Stomach (tissue), 8 donors: ENCODE measurements at regions not wholly inside any gene's neighbourhood (a gene's known extent, or its start where the extent isn't known, plus 50 kb on each side); places are given as distances from the start of the nearest gene placed in this dataset.

Experiments
- DNase-seq, 2 donors: peaks; one replicate each; pipeline versions ENCODE4 v3.0.0 to v3.0.0-alpha.2; 2013 to 2019
- H3K27ac ChIP-seq, 5 donors: fragments of 200-600 bp in 4 of 5; sonication (generic) in 4 of 5; one replicate each; pipeline ENCODE4 v1.5.1; 2013 to 2019; ENCODE audit warnings: mild to moderate bottlenecking in 1 of 5, moderate library complexity in 1 of 5
- H3K27me3 ChIP-seq, 3 donors: fragments of 200-600 bp; sonication (generic); one replicate each; pipeline ENCODE4 v1.5.1; 2017 to 2019; ENCODE audit warnings: mixed run types in 1 of 3
- H3K36me3 ChIP-seq, 4 donors: fragments of 200-600 bp; sonication (generic); 1 replicate in 3 of 4; 2 replicates in 1 of 4; pipeline ENCODE4 v1.5.1; 2016 to 2019
- H3K4me1 ChIP-seq, 4 donors: fragments of 200-600 bp; sonication (generic); one replicate each; pipeline ENCODE4 v1.5.1; 2016 to 2019
- H3K4me3 ChIP-seq, 4 donors: fragments of 200-600 bp; sonication (generic) in 3 of 4; one replicate each; pipeline ENCODE4 v1.5.1; 2016 to 2019; ENCODE audit warnings: mild to moderate bottlenecking in 1 of 4
- H3K9me3 ChIP-seq, 4 donors: fragments of 200-600 bp; sonication (generic); one replicate each; pipeline ENCODE4 v1.5.1; 2016 to 2019
- EP300 ChIP-seq: sonication (generic); formaldehyde crosslinking; IDR thresholded peaks from one replicate; pipeline ENCODE4 v1.6.1; 2017; ENCODE audit warnings: antibody characterized with exemption
- POLR2A ChIP-seq, 4 donors: fragments of 450-650 bp; IDR thresholded peaks; one replicate each; pipeline ENCODE4 v1.6.1; 2016; ENCODE audit warnings: antibody characterized with exemption in 4 of 4, control low read depth in 2 of 4, mild to moderate bottlenecking in 1 of 4, moderate library complexity in 1 of 4
- POLR2AphosphoS5 ChIP-seq, 3 donors: sonication (generic); formaldehyde crosslinking; IDR thresholded peaks; one replicate each; pipeline ENCODE4 v1.6.1; 2016; ENCODE audit warnings: antibody characterized with exemption in 3 of 3
- WGBS, 5 donors: extraction: QIAGEN DNeasy Blood & Tissue Kit in 3 of 5; methylation state at CpG; one replicate each; pipeline versions ENCODE4 v1.1.5 to v1.1.7; 2013 to 2018; 5-methylcytosine and 5-hydroxymethylcytosine counted together
- intact Hi-C: fragments of 100-400 bp; cut with DNase I; formaldehyde crosslinking; loops from one replicate; pipeline ENCODE4 v1.15.1; 2023; ENCODE audit warnings: low total_unique reads
- TF ChIP-seq, protein P1 (sequence below), 7 experiments: fragments of 450-650 bp in 4 of 7; fragments of 200-600 bp in 3 of 7; sonication (generic) in 3 of 7; IDR thresholded peaks; one replicate each; pipeline ENCODE4 v1.5.1; 2016 to 2019; ENCODE audit warnings: antibody characterized with exemption in 7 of 7, control low read depth in 2 of 7, mild to moderate bottlenecking in 1 of 7
- donor health status: healthy with polysubstance abuse.
- donor health status: Bipolar disorder and iron deficiency.
- donor health status: healthy.

DNA sequence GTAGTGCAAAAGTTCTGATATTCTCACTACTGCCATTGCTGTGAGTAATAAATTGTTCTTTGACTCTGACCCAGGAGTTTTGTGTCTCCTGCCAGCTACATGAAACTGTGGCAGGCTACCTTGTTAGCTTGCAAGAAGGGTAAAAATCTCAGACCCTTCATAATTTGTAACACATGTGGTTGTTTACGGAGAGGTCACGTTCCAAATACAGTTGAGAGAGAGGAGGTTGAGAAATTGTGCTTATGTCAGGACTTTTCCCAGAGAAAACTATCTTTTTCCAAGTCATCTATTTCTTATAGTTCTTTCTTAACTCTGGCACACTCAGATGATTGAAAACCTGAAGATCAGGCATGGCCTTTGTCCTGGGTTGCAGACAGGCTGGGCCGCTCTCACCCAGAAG, 114.4 kb upstream of the SVIL start:
- TF ChIP-seq POLR2AphosphoS5 (IDR thresholded peaks at IDR 0.05): no peak
- TF ChIP-seq, protein P1, sequence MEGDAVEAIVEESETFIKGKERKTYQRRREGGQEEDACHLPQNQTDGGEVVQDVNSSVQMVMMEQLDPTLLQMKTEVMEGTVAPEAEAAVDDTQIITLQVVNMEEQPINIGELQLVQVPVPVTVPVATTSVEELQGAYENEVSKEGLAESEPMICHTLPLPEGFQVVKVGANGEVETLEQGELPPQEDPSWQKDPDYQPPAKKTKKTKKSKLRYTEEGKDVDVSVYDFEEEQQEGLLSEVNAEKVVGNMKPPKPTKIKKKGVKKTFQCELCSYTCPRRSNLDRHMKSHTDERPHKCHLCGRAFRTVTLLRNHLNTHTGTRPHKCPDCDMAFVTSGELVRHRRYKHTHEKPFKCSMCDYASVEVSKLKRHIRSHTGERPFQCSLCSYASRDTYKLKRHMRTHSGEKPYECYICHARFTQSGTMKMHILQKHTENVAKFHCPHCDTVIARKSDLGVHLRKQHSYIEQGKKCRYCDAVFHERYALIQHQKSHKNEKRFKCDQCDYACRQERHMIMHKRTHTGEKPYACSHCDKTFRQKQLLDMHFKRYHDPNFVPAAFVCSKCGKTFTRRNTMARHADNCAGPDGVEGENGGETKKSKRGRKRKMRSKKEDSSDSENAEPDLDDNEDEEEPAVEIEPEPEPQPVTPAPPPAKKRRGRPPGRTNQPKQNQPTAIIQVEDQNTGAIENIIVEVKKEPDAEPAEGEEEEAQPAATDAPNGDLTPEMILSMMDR (IDR thresholded peaks at IDR 0.05): no peak
- TF ChIP-seq EP300: no peak
- no peak for TF ChIP-seq POLR2A (IDR thresholded peaks at IDR 0.05)
- Histone ChIP-seq H3K36me3 (no peaks in the 10 kb centered on the region), H3K4me3 (no peak overlapping the region), H3K9me3 (no peaks in the 10 kb centered on the region), H3K27me3 (no peaks in the 10 kb centered on the region), H3K4me1 (peaks cover 0 to 3% (median 0%) of the 10 kb centered on the region in 4 donors), H3K27ac (peak overlapping the region in 1 of 5 donors; percentile 15)
- WGBS, 5 donors: 80 to 93% (median 92%) methylated on average over 3 of the region's 3 CpGs
- intact Hi-C loops: no loop called here
- no peak for DNase-seq

DNA sequence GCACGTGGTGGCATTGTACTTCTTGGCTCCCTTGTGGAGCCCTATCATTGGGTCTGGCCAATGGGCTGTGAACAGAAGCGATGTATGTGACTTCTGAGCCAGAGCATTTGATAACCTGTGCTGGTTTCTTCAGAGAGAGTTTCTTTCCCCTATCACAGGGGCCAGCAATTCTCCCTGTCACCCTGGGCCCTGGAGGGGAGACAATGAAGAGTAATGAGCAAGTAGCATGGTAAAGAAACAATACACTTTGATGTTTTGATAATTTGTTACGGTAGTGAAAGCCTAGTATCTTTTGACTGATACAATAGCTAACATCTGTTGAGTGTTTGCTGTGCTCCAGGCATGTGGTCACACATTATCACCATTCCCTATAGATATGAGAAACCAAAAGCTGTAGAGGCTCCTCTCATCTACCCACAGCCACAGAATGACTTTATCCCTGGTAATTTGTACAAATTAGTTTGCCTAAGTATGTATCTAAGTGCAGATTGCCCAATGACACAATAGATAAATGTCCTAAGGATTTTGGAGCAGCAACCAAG, 113.4 kb upstream of the SVIL start:
- DNase-seq: no peak
- WGBS, 5 donors: 46 to 72% (median 67%) methylated on average over 3 of the region's 3 CpGs
- H3K4me3 ChIP-seq: no peak overlapping the region
- TF ChIP-seq POLR2AphosphoS5 (IDR thresholded peaks at IDR 0.05): no peak
- TF ChIP-seq, protein P1 (IDR thresholded peaks at IDR 0.05): no peak
- no peaks in the 10 kb centered on the region for H3K36me3 ChIP-seq
- no peak overlapping the region for H3K27ac ChIP-seq
- no peaks in the 10 kb centered on the region for H3K27me3 ChIP-seq
- intact Hi-C loops: no loop called here
- no peaks in the 10 kb centered on the region for H3K9me3 ChIP-seq
- H3K4me1 ChIP-seq: peaks cover 0 to 3% (median 0%) of the 10 kb centered on the region in 4 donors

DNA sequence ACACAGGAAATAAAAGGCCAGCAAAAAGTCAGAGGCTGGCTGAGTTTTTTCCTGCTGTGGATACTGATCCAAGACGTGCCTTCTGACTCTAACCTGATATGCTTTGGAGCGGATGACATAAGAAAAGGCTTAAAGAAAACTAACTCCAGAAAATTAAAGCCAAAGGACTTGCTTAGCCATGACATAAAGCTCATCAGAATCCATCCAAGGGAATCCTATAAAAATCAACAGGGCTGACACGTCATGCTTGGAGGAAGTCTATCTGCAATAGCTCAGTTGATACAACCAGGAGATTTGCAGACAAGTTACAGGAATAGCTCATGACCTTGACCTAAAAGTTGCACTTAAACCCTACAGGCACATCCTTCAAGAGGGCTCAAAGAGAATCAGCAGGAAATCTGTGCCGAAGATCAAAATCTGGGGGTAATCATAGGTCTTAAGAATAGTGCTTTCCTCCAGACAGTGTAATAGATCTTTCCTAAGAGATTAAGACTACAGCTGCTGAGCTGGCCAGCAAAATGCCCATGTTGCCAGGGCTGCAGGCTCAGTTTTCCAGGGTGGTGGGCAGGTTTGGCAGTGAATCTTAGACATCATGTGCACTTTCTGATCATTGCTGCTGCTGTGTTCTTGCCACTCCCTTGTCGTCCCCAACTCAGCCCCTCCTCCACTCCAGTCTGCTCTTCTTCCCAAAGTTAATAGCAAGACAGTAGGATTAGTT, 111.5 kb upstream of the SVIL start:
- Histone ChIP-seq H3K27me3 (no peaks in the 10 kb centered on the region), H3K4me1 (peaks cover 0 to 3% (median under 1%) of the 10 kb centered on the region in 4 donors), H3K27ac (peak overlapping the region in 2 of 5 donors; percentile 60 to 62), H3K4me3 (no peak overlapping the region), H3K36me3 (no peaks in the 10 kb centered on the region), H3K9me3 (no peaks in the 10 kb centered on the region)
- WGBS, 5 donors: 38 to 66% (median 57%) methylated on average over 5 of the region's 5 CpGs
- TF ChIP-seq, protein P1 (IDR thresholded peaks at IDR 0.05): no peak
- TF ChIP-seq POLR2A (IDR thresholded peaks at IDR 0.05) (no peak), POLR2AphosphoS5 (IDR thresholded peaks at IDR 0.05) (peak in 1 of 3 donors; percentile 15), EP300 (no peak)
- intact Hi-C loops: no loop called here
- DNase-seq: no peak

DNA sequence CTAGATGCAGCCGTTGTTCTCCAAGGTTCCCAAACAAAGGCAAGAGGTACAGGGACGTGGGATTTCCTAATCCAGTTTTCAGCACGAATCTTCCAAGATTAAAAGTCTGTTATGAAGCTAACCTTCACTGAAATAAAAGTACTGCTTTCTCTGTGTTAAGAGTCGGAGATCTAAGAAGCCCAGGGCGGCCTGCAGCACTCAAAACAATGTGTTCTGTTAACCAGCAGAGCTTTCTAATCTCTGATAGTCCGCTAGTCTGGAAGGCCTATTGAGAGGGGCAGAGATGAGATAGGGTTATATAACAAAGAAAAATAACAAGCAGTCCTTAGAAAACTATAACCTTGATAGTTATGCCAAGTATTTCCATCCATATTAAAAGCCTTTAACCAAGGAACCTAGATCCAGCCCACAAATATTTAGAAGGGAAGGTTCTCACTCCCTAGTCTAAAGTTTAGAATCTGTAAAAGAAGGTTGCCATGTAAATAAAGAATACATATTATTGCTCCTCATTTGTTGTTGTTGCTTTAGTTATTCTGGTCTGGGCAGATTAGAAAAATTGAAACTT, 106.3 kb upstream of the SVIL start:
- intact Hi-C loops: no loop called here
- H3K4me3 ChIP-seq: no peak overlapping the region
- TF ChIP-seq EP300: no peak
- TF ChIP-seq POLR2AphosphoS5 (IDR thresholded peaks at IDR 0.05): no peak
- TF ChIP-seq, protein P1 (IDR thresholded peaks at IDR 0.05): no peak
- no peak for TF ChIP-seq POLR2A (IDR thresholded peaks at IDR 0.05)
- no peaks in the 10 kb centered on the region for H3K9me3 ChIP-seq
- H3K36me3 ChIP-seq: no peaks in the 10 kb centered on the region
- 44 to 68% (median 49%) methylated on average over 6 of the region's 6 CpGs for WGBS, 5 donors
- peak overlapping the region in 1 of 5 donors; percentile 48 for H3K27ac ChIP-seq
- H3K27me3 ChIP-seq: no peaks in the 10 kb centered on the region
- DNase-seq: no peak
- H3K4me1 ChIP-seq: peaks cover 0 to 19% (median 7%) of the 10 kb centered on the region in 4 donors
